GM21381 (cell line): ENCODE measurements at regions not wholly inside any gene's neighbourhood (a gene's known extent, or its start where the extent isn't known, plus 50 kb on each side); places are given as distances from the start of the nearest gene placed in this dataset.

Experiments used
- ATAC-seq: cut with Tn5 transposase; IDR thresholded peaks from one replicate; pipeline ENCODE4 v1.9.1; 2021; ENCODE audit warnings: mild to moderate bottlenecking, moderate library complexity; ENCODE audit not compliant: unreplicated experiment

DNA sequence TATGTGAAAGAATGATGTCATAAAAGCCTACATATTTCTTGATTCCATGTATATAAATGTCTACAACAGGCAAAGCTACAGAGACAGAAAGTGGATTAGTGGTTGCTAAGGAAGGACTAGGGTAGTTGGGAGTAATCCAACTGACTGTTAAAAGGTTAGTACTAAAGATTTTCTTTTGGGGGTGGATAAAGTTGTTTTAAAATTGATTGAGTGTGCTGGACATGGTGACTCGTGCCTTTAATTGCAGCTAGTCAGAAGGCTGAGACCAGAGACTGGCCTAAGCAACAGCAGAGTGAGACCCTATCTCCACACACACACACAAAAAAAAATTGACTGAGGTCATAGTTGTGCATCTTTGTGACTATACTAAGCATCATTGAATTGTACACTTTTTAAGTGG, 234.3 kb downstream of the C12orf50 start:
- ATAC-seq = no peak

DNA sequence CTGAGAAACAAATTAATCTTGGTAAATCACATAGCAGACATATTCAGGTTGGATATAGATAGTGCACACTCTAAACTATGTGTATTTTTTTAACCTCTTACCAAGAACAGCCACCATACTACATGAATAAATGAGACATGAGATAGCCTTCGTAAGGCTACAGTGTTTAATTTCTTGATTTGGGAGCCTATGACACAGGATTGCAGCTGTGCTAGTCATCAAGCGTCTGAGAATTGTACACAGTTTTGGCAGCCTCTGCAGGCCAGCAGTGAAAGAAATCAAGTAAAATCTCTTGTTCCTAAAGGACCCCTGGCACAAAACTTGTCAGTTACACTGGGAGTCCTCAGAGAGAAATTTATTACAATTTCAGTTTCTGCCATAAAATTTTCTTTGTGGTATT, 236.1 kb downstream of the C12orf50 start:
- no peak for ATAC-seq

GRCh38 chr12:87784350-87784749, 244.9 kb downstream of the C12orf50 start:
- ATAC-seq = no peak

GRCh38 chr12:87783467-87783866, 245.7 kb downstream of the C12orf50 start:
- ATAC-seq = no peak

GRCh38 chr12:87782838-87783237, 246.4 kb downstream of the C12orf50 start:
- no peak for ATAC-seq

DNA sequence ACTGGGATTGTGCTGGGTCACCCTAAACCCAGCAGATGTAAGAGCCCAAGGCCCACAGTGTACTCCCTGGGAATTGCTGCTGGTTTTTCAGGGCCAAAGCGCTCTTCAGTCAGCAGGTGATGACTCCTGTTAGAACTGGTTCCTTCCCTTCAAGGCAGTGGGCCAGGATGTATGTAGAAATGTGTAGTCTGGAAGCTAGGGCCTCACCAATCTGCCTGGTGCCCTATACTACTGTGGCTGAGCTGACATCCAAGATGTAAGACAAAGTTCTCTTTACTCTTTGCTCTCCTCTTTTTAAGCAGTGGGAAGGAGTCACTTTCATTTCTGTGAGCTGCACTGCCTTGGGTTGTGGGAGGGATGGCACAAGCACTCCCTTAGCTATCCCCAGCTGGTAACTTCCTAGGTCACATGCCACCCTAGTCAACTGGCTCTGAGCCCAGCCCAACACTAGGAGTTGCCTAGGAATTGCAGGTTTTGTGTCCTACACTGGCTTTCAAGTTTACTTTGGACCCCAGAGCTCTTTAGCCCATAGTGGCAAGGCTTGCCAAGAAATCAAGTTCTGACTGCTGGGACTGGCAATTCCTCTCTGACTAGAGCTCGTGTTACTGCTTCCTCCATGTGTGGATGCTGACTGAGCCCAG, 249.2 kb downstream of the C12orf50 start:
- ATAC-seq = no peak

DNA sequence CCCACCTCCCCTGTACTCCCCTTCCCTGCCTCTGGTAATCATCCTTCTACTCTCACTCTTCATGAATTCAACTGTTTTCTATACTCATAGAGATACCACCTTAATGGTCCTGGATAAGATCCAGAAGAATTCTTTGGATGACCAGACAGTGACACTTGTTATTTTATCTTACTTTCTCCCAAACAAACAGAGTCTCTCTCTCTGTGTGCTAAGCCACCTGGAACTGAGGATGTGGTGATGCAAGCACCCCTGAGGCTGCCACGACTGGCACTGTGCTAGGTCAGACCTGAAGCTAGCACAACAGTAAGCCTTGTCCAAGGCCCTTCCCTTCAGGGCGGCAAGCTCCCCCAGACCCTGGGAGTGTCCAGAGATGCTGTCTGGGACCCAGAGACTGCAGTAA, 250.2 kb downstream of the C12orf50 start:
- no peak for ATAC-seq

- ATAC-seq = no peak
Observed at GRCh38 chr12:87778065-87778464, 251.1 kb downstream of the C12orf50 start.

DNA sequence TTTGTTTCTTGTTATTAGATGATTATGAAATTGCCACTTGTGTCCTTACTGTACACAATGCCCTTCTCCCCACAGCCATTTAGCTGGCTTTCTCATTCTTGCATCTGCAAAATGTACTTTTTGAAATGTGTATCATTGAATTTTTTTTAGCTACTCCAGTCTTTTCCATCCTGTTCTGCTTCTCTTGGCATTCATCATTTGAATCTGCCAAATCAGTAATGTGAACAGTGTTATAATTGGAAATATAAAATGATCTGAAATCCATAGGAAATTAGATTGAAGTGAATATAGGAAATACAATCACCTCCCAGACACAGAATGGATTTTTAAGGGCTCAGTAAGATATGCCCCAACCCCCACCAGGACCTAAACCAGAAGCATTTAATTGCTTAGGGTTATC, 253.4 kb downstream of the C12orf50 start:
- no peak for ATAC-seq

DNA sequence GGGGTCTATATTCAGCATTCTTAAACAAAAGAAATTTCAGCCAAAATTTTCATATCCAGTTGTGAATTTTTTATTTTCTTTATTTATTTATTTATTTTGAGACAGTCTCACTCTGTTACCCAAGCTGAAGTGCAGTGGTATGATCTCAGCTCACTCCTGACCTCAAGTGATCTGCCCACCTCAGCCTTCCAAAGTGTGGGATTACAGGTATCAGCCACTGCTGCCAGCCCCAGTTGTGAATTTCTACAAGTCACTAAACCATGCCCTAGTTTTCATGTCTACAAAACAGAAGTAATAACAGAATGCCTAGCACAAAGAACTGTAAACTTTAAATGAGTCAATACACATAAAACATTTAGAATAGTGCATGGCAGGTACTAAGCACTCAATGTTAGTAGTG, 254.2 kb downstream of the C12orf50 start:
- ATAC-seq = no peak

- no peak for ATAC-seq
Observed at GRCh38 chr12:87772401-87772800, 256.8 kb downstream of the C12orf50 start.

DNA sequence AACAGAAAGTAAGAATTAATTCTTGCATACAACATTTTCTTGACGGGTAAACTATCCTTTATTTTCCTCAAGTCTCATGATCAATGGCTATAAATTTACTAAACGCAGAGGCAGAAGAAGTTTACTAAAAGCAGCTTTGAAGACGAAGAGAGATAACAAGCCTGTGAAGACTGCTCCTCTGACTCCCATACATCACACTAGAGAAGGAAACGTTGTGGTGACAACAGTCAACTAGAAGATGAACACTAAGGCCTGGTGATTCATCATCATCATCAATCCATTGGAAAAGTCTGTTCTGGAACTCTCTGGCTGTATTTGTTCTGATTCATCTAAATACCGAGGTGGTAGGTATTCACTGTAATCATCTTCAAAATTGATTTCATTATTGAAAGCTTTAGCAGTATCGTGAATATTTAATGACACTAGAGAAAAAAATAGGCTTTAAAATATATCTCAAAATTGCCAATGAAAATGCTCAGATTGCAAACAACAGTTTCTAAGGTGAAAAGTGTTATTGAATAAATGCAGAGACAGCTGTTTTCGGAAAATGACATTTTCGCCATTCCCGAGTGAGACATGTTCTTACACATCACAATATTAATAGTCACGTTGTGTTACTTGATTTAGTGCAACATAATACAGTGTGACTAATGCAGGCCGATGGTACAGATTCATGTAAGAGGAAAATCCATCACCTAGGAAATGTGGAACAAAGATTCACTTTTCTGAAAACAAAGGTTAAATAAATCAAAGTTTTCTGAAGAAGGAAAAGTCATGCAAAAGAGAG, 260.5 kb downstream of the C12orf50 start:
- no peak for ATAC-seq

- ATAC-seq = no peak
Observed at GRCh38 chr12:87766044-87766443, 263.2 kb downstream of the C12orf50 start.

DNA sequence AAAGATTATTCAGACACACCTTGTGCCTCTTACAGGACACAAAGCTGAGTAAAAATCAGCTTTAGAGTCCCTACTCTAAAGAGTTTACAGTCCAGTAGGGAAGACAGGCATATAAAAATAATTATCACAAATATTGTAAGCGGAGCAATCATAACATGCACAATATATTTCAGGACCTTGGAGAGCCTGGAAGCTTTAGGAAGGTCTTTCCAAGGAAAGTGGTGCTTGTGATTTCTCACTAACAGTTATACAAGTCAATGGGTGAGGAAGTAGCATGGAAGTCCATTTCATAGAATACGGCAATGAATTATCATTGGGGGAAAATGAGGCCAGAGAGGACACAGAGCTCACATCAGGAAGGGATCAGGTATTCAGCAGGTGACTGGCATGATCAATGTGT, 268.3 kb downstream of the C12orf50 start:
- ATAC-seq = no peak

- ATAC-seq = no peak
Observed at GRCh38 chr12:87758271-87758670, 270.9 kb downstream of the C12orf50 start.

GRCh38 chr12:87756721-87757120, 272.5 kb downstream of the C12orf50 start:
- no peak for ATAC-seq

DNA sequence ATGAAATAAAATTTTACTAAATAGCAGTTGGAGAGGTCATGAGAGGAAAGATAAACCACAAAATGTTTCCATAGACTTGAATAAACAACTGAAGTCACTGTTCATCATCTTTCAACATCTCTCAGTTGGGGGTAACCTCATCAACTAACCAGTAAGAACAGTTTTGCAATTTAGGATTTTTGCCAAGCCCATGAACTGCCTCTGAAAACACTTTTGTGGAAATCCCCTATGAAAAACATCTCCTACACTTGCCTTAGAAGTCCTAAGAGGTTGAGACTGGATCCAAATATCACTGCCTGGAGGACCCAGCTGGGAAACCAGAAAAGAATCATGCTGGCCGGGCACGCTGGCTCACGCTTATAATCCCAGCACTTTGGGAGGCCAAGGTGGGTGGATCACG, 273.1 kb downstream of the C12orf50 start:
- no peak for ATAC-seq

DNA sequence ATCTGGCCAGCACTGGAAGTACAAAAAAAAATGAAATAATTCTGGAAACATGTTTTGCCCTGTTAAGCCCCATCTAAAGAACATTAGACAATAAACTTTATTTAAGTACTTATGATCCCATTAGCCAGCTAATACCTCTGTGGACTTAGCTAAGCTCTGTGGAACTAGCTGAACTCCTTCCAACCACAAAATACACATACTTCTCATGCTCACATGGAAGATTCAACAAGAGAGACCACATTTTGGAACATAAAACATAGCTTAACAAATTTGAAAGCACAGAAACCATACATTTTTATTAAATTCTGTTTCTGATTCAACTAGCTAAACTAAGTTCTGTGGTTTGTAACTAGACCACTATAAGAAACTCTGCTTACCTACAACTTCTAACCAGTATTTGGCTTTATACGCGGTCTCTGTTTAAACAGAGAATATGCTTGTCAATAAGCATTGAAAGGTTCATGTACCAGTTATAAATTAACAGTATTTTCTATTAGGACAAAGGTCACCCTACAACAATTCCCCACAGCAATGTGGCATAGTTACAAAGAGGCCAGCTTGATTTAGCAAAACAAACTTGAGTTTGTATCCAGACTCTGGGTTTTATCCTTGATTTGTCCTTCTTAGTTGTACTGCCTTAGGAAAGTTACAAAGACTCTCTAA, 300.1 kb downstream of the C12orf50 start:
- no peak for ATAC-seq

DNA sequence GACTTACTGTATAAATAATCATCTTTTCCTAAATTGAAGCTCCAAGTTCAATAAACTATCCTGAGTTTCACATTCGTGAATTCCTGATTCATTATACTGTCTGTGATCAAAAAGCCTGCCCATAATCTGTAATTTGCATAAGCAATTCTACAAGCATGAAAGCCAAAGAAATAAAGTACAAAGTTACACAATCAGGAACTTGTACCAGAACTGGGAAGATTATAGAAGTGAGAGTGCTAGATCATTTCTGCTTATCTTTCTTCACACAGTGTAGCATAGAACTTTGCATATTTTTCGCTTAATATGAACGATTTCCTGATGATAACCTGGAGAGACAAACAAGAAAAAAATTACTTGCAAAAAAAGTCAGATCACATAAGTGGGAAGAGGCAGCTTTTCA, 308.2 kb downstream of the C12orf50 start:
- no peak for ATAC-seq

DNA sequence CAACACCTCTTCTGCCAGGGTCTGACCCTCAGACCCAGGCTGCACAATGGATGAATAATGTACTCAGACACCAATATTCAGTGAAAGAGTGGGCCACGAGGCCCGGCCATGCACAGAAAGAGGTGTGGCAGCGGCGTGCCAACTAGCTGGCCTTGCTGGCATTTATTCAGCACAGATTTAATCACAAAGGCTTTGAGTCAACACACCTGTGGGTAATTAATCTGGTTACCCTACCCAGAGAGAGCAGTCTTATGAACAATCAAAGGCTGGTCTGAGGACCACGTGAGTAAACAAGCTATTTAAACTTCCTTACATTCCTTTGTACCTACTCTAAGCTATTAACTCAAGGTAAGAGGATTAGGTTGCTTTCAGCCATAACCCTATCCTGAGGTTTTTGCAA, 324.8 kb downstream of the C12orf50 start:
- no peak for ATAC-seq

GRCh38 chr12:87690236-87690810, 338.9 kb downstream of the C12orf50 start:
- no peak for ATAC-seq

DNA sequence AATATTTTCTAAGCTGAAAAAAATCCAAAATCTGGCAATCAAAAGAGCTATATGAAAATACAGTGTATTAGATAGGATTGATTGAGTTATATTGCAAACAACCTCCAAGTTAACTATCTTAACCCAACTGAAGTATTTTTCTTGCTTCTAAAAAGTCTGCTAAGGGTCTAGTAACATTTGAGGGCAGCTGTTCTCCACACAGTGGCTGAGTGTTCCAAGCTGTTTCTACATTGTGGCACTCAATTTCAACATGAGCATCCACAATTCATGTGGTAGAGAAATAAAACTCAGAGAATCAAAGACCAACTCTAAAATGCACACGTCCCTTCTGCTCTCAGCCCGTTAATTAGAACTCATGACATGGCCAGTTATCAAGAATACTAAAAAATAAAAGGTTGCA, 340.0 kb downstream of the C12orf50 start:
- ATAC-seq = no peak
